Right ventricle myocardium inferior (tissue), 1 donor: ENCODE measurements at regions not wholly inside any gene's neighbourhood (a gene's known extent, or its start where the extent isn't known, plus 50 kb on each side); places are given as distances from the start of the nearest gene placed in this dataset.
"Not testable (repeated sequence)": the region's sequence is repeated elsewhere in the genome, so short reads cannot be mapped to it uniquely, and the experiment has no call there.

Experiments
- ATAC-seq: fragments of 200-7000 bp; cut with Tn5 transposase; one replicate; pipeline ENCODE4 v1.9.1; 2020; ENCODE audit warnings: mild to moderate bottlenecking, moderate library complexity
- DNase-seq: peaks from one replicate; pipeline ENCODE4 v3.0.0; 2021; ENCODE audit errors: missing footprints
- intact Hi-C: fragments of 100-400 bp; cut with DNase I; formaldehyde crosslinking; loops from one replicate; pipeline ENCODE4 v1.11.0; 2022
- donor health status: DM: no; HTN: yes; CAD: no; lungs with severe emphysema.

GRCh38 chr14:83006121-83006670 lies 1472.5 kb upstream of the SEL1L start:
- ATAC-seq (no peak), DNase-seq (no peak)
- intact Hi-C loops = no loop called here

DNA sequence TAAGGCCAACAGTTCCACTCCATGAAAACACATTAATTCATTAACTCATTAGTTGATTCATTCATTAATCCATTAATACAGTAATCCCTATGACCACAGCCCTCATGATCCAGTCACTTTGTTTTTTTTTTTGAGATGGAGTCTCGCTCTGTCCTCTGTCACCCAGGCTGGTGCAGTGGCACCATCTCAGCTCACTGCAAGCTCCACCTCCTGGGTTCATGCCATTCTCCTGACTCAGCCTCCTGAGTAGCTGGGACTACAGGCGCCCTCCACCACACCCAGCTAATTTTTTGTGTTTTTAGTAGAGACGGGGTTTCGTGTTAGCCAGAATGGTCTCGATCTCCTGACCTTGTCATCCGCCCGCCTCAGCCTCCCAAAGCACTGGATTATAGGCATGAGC lies 1473.4 kb upstream of the SEL1L start:
- ATAC-seq, intact Hi-C loops, DNase-seq: not testable (repeated sequence)

DNA sequence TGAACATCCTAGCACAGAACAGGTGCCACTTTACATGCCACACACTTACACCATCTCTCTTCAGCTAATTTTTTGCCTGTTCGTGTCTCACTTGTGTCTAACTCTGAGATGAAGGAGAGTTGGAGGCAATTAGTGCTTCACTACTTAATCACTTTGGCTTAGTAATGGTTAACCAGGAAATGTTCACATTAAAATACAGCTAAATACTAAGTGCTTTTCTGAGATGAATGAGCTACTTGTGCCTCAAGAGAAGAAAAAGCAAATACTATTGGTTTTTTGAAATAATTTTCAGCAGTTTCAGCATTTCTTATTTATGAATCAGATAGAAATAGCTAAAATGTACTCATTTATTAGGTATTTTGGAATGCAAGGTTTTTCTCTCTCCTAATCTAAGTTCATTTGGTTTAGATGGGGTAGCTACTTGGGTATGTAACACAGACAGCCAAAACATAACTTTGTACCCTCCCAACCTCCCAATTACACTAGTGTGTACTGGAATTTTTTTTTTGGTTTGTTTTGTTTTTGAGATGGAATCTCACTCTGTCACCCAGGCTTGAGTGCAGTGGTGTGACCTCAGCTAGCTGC lies 1474.1 kb upstream of the SEL1L start:
- ATAC-seq (no peak), DNase-seq (no peak)
- intact Hi-C loops = no loop called here

DNA sequence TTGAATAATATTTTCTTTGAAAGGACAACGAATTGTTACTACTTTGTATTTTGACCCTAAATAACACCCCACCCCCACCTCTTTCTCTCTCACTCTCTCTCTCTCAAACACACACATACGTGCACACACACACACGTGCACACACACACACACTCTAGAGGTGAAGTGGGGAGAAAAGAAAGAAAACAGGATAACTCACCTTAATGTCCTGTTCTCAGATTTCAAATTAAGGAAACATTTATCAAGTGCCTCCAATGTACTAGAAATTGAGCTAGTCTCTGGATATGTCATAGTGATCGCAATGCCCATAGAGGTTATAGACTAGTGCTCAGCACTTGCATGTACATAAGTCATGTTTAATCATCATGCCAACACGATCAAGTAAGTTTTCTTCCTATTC lies 1483.6 kb upstream of the SEL1L start:
- intact Hi-C loops = no loop called here
- ATAC-seq = no peak
- no peak for DNase-seq

DNA sequence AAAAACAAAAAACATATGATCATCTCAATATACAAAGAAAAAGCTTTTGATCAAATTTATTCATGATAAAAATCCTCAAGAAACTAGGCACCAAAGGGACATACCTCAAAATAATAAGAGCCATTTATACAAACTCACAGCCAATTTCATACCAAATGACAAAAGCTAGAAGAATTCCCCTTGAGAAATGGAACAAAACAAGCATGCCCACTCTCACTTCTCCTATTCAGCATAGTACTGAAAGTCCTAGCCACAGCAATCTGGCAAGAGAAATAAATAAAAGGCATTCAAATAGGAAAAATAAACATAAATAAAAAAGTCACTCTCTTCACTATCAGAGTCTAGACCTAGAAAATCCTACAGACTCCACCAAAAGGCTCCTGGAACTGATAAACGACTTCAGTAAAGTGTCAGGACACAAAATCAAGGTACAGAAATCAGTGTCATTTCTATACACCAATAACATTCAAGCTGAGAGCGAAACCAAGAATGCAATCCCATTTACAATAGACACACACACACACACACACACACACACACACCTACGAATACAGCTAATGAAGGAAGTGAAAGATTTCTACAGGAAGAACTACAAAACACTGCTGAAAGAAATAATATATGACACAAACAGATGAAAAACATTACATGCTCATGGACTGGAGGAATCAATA lies 1486.2 kb upstream of the SEL1L start:
- DNase-seq = no peak
- intact Hi-C loops = no loop called here
- ATAC-seq = no peak

DNA sequence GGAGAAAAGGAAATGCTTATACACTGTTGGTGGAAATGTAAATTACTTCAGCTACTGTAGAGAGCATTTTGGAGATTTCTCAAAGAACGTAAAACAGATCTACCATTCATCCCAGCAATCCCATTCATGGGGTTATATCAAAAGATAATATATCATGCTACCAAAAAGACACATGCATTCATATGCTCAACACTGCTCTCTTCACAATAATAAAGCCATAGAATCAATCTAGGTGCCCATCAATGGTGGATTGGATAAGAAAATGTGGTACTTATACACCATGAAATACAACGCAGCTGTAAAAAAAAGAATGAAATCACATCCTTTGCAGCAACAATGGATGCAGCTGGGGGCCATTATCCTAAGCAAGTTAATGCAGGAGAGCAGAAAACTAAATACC lies 1487.7 kb upstream of the SEL1L start:
- DNase-seq = no peak
- intact Hi-C loops = no loop called here
- no peak for ATAC-seq

- no peak for DNase-seq
- intact Hi-C loops = no loop called here
- no peak for ATAC-seq
Measured at GRCh38 chr14:83023369-83023768, 1489.7 kb upstream of the SEL1L start.

DNA sequence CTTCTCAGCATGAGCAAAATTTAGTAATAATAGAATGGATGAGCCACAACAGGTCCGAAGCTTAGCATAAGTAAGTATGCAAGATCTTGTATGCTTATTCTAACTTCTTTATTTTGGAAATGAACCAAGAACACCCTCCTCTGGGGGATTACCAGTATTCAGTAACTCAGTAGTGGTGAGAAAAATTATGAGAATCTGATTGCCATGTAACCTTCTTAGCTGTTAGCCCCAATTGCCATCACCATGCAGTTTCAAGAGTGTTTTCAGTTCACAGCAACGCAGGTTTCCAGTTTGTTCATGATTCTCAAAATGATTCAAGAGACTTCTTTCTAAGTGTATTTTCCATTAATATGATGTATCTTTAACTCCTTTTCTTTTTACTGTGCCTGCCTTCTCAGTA lies 1507.6 kb upstream of the SEL1L start:
- intact Hi-C loops = no loop called here
- DNase-seq (no peak), ATAC-seq (no peak)

- ATAC-seq = no peak
- intact Hi-C loops = no loop called here
- DNase-seq = no peak
Measured at GRCh38 chr14:83042858-83043257, 1509.2 kb upstream of the SEL1L start.

DNA sequence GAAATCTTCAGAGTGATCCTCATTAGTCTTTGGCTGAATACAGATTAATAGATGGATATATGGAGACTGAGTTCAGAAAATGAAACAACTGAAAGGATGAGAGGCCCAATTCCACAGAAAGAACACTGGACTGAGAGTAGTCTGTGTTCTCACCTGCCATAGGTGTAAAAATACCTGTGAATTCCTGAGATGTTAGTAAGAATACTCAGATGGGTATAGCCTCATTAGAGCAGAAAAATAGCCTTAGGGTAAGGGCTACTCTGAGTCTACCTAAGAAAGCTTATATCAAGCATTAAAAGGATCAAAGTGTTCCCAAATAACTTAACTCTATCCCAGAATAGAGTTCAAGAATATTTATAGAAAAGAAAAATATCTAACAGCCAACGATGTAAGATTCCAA lies 1510.3 kb upstream of the SEL1L start:
- intact Hi-C loops = no loop called here
- no peak for ATAC-seq
- no peak for DNase-seq

DNA sequence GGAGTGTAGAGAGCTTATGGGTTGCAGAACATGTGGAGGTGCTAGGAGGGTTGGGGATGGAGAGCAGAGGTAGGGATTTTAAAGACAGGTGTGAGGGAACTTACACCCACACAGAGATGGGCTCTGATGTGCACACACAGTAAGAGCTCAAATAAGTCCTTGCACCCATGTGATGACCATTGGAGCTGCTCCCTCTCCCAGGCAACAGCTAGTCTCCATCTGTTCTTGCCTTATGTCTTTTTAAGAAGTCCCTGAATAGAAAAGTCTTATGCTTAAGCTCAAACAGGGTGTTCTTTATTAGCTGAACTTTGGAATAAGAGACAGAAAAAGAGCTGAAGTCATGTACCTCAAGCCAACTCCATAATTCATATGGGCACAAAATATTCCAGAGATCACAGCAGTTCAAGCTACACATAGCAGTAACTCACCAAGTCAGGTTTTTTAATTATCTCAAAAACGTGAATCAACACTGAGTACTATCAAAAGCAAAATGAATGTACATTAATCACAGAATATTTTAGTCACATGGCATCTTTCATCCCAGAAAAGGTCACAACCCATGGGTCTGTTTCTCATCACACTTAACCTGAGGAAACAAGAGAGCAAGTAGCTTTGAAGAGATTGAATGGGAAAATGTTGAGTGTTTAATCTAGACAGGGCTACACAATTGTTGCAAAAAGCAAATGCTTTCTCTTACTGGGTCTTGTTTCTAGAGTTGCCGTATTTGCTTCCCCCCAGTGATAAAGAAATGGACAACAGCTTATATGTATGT lies 1513.6 kb upstream of the SEL1L start:
- no peak for ATAC-seq
- intact Hi-C loops = no loop called here
- no peak for DNase-seq

DNA sequence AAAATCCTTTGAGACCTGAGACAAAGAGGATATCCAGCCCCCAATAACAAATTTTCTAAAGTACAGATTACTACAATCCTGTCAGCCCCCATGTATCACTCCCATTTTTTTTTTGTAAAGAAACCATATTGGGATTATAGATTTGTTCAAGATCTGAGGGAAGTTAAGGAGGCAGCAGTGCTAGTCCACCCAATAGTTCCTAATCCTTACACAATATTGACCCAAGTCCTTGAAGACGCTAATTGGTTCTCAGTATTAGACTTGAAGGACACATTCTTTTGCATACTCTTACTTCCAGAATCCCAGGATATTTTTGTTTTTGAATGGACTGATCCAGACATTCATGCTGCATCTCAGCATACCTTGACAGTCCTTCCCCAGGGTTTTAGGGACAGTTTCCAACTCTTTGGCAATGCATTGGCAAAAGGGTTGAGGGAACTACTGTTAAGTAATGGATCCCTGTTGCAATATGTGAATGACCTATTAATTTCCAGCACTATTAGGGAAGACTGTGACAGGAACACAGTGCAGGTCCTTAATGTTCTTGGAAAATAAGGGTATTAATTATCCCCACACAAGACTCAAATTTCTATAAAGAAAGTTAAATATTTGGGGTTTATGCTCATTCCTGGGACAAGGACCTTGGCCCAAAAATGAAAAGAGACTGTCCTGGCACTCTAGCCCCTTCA lies 1519.5 kb upstream of the SEL1L start:
- DNase-seq (no peak), ATAC-seq (no peak)
- intact Hi-C loops = no loop called here

DNA sequence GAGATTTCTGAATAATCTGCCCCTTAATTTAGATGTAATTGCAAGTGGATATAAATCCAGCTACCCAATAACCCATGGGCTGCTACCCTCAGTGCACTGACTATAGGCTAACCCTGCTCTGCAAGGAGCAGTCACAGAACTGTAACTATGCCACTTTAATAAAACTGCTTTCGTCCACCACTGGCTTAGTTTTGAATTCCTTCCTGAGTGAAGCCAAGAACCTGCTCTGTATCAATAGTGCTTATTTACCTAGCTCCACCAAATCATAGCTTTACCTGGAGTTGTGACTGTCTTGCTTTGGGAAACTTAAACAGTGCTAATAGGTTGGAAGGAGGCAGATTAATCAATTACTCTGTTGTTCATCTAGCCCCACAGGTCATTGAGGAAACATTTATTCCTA lies 1524.4 kb upstream of the SEL1L start:
- no peak for DNase-seq
- intact Hi-C loops = no loop called here
- ATAC-seq = no peak

DNA sequence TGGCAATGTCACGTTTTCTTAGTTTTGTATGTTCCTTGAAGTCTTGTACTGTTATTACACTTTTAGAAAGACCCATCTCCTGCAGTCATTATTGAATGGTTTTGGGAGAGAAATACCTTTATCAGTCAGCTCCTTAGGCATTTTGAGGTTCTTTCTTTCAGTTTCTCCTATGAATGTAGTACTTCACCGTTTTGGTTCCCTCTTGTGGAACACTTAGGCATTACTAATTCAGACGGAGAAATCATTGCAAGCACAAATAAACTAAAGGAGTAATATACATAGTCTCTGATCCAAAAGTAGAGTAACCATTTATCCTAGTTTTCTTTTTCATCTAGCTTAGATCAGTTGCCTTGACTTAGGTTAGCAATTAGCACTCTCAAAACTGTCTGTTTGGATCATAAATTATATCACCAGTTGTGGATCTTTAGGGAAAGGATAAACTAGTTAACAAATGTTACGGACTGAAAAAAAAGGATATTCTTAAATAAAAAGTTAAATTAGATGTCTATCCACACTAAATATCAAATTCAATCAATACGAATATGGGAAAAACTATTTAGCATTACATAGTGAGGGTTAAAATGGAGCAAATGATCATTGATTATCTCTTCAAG lies 1538.3 kb upstream of the SEL1L start:
- intact Hi-C loops = no loop called here
- DNase-seq (no peak), ATAC-seq (no peak)

DNA sequence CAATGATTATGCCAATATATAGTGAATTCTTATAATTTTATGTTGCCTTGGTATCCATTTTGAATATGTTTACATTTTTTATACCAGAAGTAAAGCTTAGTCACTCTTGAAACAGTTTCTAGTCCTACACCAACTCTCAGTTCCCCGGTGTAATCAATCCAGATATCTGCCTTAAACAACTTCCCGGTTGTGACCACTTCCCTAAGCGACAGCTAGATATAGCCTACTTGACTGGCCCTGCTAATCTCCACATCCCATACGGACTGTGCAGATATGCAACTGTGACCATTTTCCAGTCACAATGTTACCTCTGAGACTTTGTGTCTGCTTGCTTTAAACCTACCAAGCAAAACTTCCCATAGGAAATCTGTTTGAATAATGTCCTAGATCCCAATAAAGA lies 1551.5 kb upstream of the SEL1L start:
- ATAC-seq (no peak), DNase-seq (no peak)
- intact Hi-C loops = no loop called here

DNA sequence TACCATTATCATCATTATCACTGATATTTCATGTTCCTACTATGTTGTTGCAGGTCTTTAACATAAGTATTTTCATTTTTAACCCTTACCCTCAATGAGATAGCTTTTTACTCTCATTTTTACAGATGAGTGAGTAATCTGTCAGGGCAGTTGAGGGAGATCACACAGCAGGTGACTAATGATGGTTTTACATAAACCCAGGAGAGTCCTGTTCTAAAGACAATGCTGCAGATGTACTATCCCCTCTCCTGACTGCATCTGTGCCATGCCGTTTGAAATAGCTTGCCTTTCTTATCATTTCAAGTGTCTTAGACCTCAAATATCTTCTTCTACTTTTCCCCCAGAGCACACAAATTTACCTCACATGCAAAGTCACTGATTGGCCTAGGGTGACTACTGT lies 1552.1 kb upstream of the SEL1L start:
- DNase-seq = no peak
- intact Hi-C loops = no loop called here
- ATAC-seq = no peak

DNA sequence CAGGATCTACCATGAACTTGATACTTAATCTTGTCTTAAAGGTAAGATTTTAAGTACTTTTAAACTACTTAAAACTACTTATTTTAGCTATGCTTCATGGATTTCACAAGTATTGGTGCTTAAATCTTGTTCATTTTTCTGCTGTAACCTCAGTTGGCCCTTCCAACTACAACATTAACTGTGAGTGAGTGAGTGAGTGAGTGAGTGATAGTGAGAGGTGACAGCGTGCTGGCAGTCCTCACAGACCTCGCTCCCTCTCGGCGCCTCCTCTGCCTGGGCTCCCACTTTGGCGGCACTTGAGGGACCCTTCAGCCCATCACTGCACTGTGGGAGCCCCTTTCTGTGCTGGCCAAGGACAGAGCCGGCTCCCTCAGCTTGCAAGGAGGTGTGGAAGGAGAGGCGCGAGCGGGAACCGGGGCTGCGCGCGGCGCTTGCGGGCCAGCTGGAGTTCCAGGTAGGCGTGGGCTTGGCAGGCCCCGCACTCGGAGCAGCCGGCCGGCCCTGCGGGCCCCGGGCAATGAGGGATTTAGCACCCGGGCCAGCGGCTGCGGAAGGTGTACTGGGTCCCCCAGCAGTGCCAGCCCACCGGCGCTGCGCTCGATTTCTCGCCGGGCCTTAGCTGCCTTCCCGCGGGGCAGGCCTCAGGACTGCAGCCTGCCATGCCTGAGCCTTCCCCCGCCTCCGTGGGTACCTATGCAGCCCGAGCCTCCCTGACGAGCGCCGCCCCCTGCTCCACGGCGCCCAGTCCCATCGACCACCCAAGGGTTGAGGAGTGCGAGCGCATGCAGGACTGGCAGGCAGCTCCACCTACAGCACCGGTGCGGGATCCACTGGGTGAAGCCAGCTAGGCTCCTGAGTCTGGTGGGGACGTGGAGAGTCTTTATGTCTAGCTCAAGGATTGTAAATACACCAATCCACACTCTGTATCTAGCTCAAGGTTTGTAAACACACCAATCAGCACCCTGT lies 1558.6 kb upstream of the SEL1L start:
- intact Hi-C loops = not testable (repeated sequence)

GRCh38 chr14:83096092-83096491 lies 1562.4 kb upstream of the SEL1L start:
- intact Hi-C loops = no loop called here

More for the DNA sequence above, 1558.6 kb upstream of the SEL1L start:
- ATAC-seq, DNase-seq: not testable (repeated sequence)

More at GRCh38 chr14:83096092-83096491, 1562.4 kb upstream of the SEL1L start:
- no peak for ATAC-seq
- no peak for DNase-seq
